ENCODE measurements at regions not wholly inside any gene's neighbourhood (a gene's known extent, or its start where the extent isn't known, plus 50 kb on each side); places are given as distances from the start of the nearest gene placed in this dataset.

DNA sequence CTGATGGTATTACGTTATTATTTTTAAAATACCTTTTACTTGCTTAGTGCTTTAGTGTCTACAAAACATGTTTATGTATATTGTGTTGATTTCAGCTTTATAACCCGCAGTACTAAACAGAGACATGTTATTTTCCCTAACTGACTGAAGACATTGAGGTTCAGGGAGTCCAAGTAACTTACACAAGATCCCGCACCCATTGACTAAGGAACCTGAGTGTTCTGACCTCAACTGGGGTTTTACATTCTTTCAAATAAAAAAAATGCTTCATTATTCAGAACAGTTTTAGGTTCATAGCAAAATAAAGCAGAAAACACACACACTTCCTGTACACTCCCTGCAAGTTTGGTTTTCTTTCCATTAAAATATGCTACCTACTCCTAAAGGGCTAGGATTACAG is 60.4 kb upstream of the METAP2 start:
- no peak overlapping the region for H3K4me3 ChIP-seq
- DNase-seq (ENCODE audit: low spot score) (no peak), ATAC-seq (no peak)
- H3K36me3 ChIP-seq (ENCODE audit: insufficient read depth), result no peaks in the 10 kb centered on the region
- no peaks in the 10 kb centered on the region for H3F3A ChIP-seq (replicated peaks; ENCODE audit: low read depth)
- H3K4me3 Mint-ChIP-seq, result no peak overlapping the region
- no peaks in the 10 kb centered on the region for H4K20me1 ChIP-seq (replicated peaks; ENCODE audit: insufficient read depth)
- no peaks in the 10 kb centered on the region for H3K9me3 Mint-ChIP-seq
- H3K79me2 ChIP-seq (replicated peaks; ENCODE audit: insufficient read depth), result no peaks in the 10 kb centered on the region
- H3K36me3 Mint-ChIP-seq (ENCODE audit: low read depth), result no peaks in the 10 kb centered on the region
- H3K4me2 ChIP-seq, result no peak overlapping the region
- peaks cover 5% of the 10 kb centered on the region for H3K27me3 Mint-ChIP-seq (ENCODE audit: insufficient read depth, low read depth, poor library complexity)
- no peaks in the 10 kb centered on the region for H3K4me1 ChIP-seq (ENCODE audit: insufficient read depth)
- H2AFZ ChIP-seq, result no peak overlapping the region
- H3K27me3 ChIP-seq (ENCODE audit: insufficient read depth), result no peaks in the 10 kb centered on the region
- H3K27ac ChIP-seq (ENCODE audit: low read depth), result no peak overlapping the region
- H3K9me2 ChIP-seq (ENCODE audit: insufficient read depth), result no peaks in the 10 kb centered on the region
- H3K4me1 Mint-ChIP-seq, result no peaks in the 10 kb centered on the region
- TF ChIP-seq JUNB (IDR thresholded peaks at IDR 0.05; ENCODE audit: unreplicated experiment), result no peak
- no peak for TF ChIP-seq NANOG (IDR thresholded peaks at IDR 0.05; ENCODE audit: borderline replicate concordance)
- TF ChIP-seq, protein P1, sequence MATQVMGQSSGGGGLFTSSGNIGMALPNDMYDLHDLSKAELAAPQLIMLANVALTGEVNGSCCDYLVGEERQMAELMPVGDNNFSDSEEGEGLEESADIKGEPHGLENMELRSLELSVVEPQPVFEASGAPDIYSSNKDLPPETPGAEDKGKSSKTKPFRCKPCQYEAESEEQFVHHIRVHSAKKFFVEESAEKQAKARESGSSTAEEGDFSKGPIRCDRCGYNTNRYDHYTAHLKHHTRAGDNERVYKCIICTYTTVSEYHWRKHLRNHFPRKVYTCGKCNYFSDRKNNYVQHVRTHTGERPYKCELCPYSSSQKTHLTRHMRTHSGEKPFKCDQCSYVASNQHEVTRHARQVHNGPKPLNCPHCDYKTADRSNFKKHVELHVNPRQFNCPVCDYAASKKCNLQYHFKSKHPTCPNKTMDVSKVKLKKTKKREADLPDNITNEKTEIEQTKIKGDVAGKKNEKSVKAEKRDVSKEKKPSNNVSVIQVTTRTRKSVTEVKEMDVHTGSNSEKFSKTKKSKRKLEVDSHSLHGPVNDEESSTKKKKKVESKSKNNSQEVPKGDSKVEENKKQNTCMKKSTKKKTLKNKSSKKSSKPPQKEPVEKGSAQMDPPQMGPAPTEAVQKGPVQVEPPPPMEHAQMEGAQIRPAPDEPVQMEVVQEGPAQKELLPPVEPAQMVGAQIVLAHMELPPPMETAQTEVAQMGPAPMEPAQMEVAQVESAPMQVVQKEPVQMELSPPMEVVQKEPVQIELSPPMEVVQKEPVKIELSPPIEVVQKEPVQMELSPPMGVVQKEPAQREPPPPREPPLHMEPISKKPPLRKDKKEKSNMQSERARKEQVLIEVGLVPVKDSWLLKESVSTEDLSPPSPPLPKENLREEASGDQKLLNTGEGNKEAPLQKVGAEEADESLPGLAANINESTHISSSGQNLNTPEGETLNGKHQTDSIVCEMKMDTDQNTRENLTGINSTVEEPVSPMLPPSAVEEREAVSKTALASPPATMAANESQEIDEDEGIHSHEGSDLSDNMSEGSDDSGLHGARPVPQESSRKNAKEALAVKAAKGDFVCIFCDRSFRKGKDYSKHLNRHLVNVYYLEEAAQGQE (IDR thresholded peaks at IDR 0.05; ENCODE audit: unreplicated experiment), result no peak
- TF ChIP-seq ZNF114 (CRISPR knock-in tag; IDR thresholded peaks at IDR 0.05), result no peak
- TF ChIP-seq, protein P2, sequence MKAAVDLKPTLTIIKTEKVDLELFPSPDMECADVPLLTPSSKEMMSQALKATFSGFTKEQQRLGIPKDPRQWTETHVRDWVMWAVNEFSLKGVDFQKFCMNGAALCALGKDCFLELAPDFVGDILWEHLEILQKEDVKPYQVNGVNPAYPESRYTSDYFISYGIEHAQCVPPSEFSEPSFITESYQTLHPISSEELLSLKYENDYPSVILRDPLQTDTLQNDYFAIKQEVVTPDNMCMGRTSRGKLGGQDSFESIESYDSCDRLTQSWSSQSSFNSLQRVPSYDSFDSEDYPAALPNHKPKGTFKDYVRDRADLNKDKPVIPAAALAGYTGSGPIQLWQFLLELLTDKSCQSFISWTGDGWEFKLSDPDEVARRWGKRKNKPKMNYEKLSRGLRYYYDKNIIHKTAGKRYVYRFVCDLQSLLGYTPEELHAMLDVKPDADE (IDR thresholded peaks at IDR 0.05), result no peak
- no peak for TF ChIP-seq EZH2 (IDR thresholded peaks at IDR 0.05; ENCODE audit: low read depth, unreplicated experiment)
- no peak for TF ChIP-seq ZNF331 (CRISPR knock-in tag; IDR thresholded peaks at IDR 0.05; ENCODE audit: low read depth)
- no peak for TF ChIP-seq CREB1 (CRISPR knock-in tag; IDR thresholded peaks at IDR 0.05; ENCODE audit: low read depth)
- TF ChIP-seq EZH2phosphoT487 (IDR thresholded peaks at IDR 0.05; ENCODE audit: unreplicated experiment), result no peak
- TF ChIP-seq POLR2AphosphoS5 (IDR thresholded peaks at IDR 0.05; ENCODE audit: low read depth), result no peak
- TF ChIP-seq STAT1 (IDR thresholded peaks at IDR 0.05; ENCODE audit: unreplicated experiment), result no peak
- TF ChIP-seq, protein P3, sequence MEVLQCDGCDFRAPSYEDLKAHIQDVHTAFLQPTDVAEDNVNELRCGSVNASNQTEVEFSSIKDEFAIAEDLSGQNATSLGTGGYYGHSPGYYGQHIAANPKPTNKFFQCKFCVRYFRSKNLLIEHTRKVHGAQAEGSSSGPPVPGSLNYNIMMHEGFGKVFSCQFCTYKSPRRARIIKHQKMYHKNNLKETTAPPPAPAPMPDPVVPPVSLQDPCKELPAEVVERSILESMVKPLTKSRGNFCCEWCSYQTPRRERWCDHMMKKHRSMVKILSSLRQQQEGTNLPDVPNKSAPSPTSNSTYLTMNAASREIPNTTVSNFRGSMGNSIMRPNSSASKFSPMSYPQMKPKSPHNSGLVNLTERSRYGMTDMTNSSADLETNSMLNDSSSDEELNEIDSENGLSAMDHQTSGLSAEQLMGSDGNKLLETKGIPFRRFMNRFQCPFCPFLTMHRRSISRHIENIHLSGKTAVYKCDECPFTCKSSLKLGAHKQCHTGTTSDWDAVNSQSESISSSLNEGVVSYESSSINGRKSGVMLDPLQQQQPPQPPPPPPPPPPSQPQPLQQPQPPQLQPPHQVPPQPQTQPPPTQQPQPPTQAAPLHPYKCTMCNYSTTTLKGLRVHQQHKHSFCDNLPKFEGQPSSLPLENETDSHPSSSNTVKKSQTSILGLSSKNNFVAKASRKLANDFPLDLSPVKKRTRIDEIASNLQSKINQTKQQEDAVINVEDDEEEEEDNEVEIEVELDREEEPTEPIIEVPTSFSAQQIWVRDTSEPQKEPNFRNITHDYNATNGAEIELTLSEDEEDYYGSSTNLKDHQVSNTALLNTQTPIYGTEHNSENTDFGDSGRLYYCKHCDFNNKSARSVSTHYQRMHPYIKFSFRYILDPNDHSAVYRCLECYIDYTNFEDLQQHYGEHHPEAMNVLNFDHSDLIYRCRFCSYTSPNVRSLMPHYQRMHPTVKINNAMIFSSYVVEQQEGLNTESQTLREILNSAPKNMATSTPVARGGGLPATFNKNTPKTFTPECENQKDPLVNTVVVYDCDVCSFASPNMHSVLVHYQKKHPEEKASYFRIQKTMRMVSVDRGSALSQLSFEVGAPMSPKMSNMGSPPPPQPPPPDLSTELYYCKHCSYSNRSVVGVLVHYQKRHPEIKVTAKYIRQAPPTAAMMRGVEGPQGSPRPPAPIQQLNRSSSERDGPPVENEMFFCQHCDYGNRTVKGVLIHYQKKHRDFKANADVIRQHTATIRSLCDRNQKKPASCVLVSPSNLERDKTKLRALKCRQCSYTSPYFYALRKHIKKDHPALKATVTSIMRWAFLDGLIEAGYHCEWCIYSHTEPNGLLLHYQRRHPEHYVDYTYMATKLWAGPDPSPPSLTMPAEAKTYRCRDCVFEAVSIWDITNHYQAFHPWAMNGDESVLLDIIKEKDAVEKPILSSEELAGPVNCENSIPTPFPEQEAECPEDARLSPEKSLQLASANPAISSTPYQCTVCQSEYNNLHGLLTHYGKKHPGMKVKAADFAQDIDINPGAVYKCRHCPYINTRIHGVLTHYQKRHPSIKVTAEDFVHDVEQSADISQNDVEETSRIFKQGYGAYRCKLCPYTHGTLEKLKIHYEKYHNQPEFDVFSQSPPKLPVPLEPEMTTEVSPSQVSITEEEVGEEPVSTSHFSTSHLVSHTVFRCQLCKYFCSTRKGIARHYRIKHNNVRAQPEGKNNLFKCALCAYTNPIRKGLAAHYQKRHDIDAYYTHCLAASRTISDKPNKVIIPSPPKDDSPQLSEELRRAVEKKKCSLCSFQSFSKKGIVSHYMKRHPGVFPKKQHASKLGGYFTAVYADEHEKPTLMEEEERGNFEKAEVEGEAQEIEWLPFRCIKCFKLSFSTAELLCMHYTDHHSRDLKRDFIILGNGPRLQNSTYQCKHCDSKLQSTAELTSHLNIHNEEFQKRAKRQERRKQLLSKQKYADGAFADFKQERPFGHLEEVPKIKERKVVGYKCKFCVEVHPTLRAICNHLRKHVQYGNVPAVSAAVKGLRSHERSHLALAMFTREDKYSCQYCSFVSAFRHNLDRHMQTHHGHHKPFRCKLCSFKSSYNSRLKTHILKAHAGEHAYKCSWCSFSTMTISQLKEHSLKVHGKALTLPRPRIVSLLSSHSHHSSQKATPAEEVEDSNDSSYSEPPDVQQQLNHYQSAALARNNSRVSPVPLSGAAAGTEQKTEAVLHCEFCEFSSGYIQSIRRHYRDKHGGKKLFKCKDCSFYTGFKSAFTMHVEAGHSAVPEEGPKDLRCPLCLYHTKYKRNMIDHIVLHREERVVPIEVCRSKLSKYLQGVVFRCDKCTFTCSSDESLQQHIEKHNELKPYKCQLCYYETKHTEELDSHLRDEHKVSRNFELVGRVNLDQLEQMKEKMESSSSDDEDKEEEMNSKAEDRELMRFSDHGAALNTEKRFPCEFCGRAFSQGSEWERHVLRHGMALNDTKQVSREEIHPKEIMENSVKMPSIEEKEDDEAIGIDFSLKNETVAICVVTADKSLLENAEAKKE (CRISPR knock-in tag; IDR thresholded peaks at IDR 0.05), result no peak
- TF ChIP-seq, protein P4, sequence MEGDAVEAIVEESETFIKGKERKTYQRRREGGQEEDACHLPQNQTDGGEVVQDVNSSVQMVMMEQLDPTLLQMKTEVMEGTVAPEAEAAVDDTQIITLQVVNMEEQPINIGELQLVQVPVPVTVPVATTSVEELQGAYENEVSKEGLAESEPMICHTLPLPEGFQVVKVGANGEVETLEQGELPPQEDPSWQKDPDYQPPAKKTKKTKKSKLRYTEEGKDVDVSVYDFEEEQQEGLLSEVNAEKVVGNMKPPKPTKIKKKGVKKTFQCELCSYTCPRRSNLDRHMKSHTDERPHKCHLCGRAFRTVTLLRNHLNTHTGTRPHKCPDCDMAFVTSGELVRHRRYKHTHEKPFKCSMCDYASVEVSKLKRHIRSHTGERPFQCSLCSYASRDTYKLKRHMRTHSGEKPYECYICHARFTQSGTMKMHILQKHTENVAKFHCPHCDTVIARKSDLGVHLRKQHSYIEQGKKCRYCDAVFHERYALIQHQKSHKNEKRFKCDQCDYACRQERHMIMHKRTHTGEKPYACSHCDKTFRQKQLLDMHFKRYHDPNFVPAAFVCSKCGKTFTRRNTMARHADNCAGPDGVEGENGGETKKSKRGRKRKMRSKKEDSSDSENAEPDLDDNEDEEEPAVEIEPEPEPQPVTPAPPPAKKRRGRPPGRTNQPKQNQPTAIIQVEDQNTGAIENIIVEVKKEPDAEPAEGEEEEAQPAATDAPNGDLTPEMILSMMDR (conservative IDR thresholded peaks at IDR 0.05; ENCODE audit: low read depth in 2 of 2), result no peak
- H3K27ac Mint-ChIP-seq, result no peak overlapping the region

Data from GM23338 (cell line).